B cell (primary cell): ENCODE measurements at regions not wholly inside any gene's neighbourhood (a gene's known extent, or its start where the extent isn't known, plus 50 kb on each side); places are given as distances from the start of the nearest gene placed in this dataset.

Experiments used
- ATAC-seq: fragments of 200-7000 bp; cut with Tn5 transposase; one replicate; pipeline ENCODE4 v1.10.0; 2021; ENCODE audit warnings: low read depth, mild to moderate bottlenecking, moderate number of reproducible peaks, moderate library complexity
- CTCF ChIA-PET: fragments of 350-600 bp; sonication (Branson Sonifier 250); formaldehyde crosslinking; loops from one replicate; lab custom pipeline; 2021; ENCODE audit warnings: antibody characterized with exemption, inconsistent platforms; lab: Charles Lee
- POLR2A ChIA-PET: fragments of 350-600 bp; sonication (Branson Sonifier 250); formaldehyde crosslinking; loops from one replicate; lab custom pipeline; 2021; ENCODE audit warnings: antibody characterized with exemption; lab: Charles Lee
- DNase-seq: peaks from one replicate; pipeline ENCODE4 v3.0.0; 2013
- H2AFZ ChIP-seq: 2 replicates; pipeline ENCODE4 v1.6.1; 2012; ENCODE audit warnings: mild to moderate bottlenecking, low read depth, low read length; ENCODE audit not compliant: insufficient read depth, poor library complexity, severe bottlenecking
- H3K27ac ChIP-seq, 2 donors: 1 replicate in 1 of 2; 2 replicates in 1 of 2; pipeline ENCODE4 v1.5.1; 2012 to 2013; ENCODE audit warnings: low read length in 2 of 2, mild to moderate bottlenecking in 2 of 2, moderate library complexity in 1 of 2
- H3K27me3 ChIP-seq, 4 experiments: fragments of 200-600 bp in 1 of 4; sonication (generic) in 1 of 4; replicated peaks in 1 of 4; 1 replicate in 2 of 4; 2 replicates in 2 of 4; pipeline versions ENCODE4 v1.6.1 to v1.7.0; 2013 to 2016; ENCODE audit warnings: low read length in 3 of 4, mild to moderate bottlenecking in 2 of 4, mixed read lengths in 1 of 4, moderate library complexity in 1 of 4; ENCODE audit not compliant: insufficient read depth in 4 of 4, control insufficient read depth in 3 of 4; ENCODE audit errors: control extremely low read depth in 1 of 4
- H3K36me3 ChIP-seq, 2 experiments: replicated peaks in 1 of 2; 1 replicate in 1 of 2; 2 replicates in 1 of 2; pipeline versions ENCODE4 v1.6.1 to v1.7.1; 2013; ENCODE audit warnings: low read length in 1 of 2; ENCODE audit not compliant: insufficient read depth in 2 of 2, control insufficient read depth in 1 of 2; ENCODE audit errors: control extremely low read depth in 1 of 2, extremely low read depth in 1 of 2
- H3K4me1 ChIP-seq, 2 donors: fragments of 200-600 bp in 1 of 2; sonication (generic) in 1 of 2; 1 replicate in 1 of 2; 2 replicates in 1 of 2; pipeline versions ENCODE4 v1.5.1 to v1.6.1; 2013 to 2017; ENCODE audit warnings: low read length in 2 of 2; ENCODE audit not compliant: control insufficient read depth in 2 of 2, insufficient read depth in 2 of 2
- H3K4me2 ChIP-seq: replicated peaks from 2 replicates; pipeline ENCODE3; 2012; ENCODE audit warnings: mild to moderate bottlenecking, low read depth, low read length; ENCODE audit not compliant: poor library complexity, severe bottlenecking
- H3K4me3 ChIP-seq, 5 experiments: fragments of 200-600 bp in 1 of 5; sonication (generic) in 1 of 5; 1 replicate in 3 of 5; 2 replicates in 2 of 5; pipeline versions ENCODE4 v1.5.1 to v1.7.0; 2011 to 2016; ENCODE audit warnings: low read length in 4 of 5, mild to moderate bottlenecking in 4 of 5, low read depth in 2 of 5, control low read depth in 1 of 5, moderate library complexity in 1 of 5; ENCODE audit not compliant: insufficient read depth in 1 of 5; ENCODE audit errors: control extremely low read depth in 1 of 5, extremely low read depth in 1 of 5
- H3K79me2 ChIP-seq: fragments of 200-600 bp; sonication (generic); one replicate; pipeline ENCODE4 v1.6.0; 2016; ENCODE audit warnings: low read length; ENCODE audit not compliant: control insufficient read depth, insufficient read depth
- H3K9ac ChIP-seq: fragments of 200-600 bp; sonication (generic); 2 replicates; pipeline ENCODE4 v1.6.1; 2017; ENCODE audit warnings: mild to moderate bottlenecking, low read length, moderate library complexity
- H3K9me3 ChIP-seq, 3 donors: one replicate each; pipeline versions ENCODE4 v1.6.1 to v1.7.1; 2013; ENCODE audit warnings: low read length in 2 of 3; ENCODE audit not compliant: control insufficient read depth in 2 of 3, insufficient read depth in 1 of 3; ENCODE audit errors: control extremely low read depth in 1 of 3
- H4K20me1 ChIP-seq: 2 replicates; pipeline ENCODE4 v1.6.0; 2012; ENCODE audit warnings: mild to moderate bottlenecking, low read length; ENCODE audit not compliant: insufficient read depth, control insufficient read depth, poor library complexity, severe bottlenecking
- H3K27ac Mint-ChIP-seq: one replicate; pipeline ENCODE4 v1.8.0; 2021; ENCODE audit warnings: mixed read lengths
- H3K27me3 Mint-ChIP-seq: one replicate; pipeline ENCODE4 v1.8.0; 2021; ENCODE audit warnings: mixed read lengths
- H3K4me1 Mint-ChIP-seq: one replicate; pipeline ENCODE4 v1.8.0; 2021; ENCODE audit warnings: mixed read lengths
- H3K4me3 Mint-ChIP-seq: one replicate; pipeline ENCODE4 v1.8.0; 2021; ENCODE audit warnings: mixed read lengths
- H3K9me3 Mint-ChIP-seq: one replicate; pipeline ENCODE4 v1.8.0; 2022; ENCODE audit warnings: mixed read lengths; ENCODE audit not compliant: insufficient read depth
- EZH2 ChIP-seq: IDR thresholded peaks from 2 replicates; pipeline ENCODE4 v1.6.1; 2012; ENCODE audit warnings: borderline replicate concordance, low read depth, mild to moderate bottlenecking, moderate library complexity, low read length; ENCODE audit not compliant: insufficient read depth, poor library complexity, severe bottlenecking
- WGBS: methylation state at CpG from one replicate; pipeline ENCODE4 v1.1.5; 2013; ENCODE audit warnings: missing lambda C conversion rate; ENCODE audit not compliant: insufficient coverage; 5-methylcytosine and 5-hydroxymethylcytosine counted together
- intact Hi-C: fragments of 100-400 bp; cut with micrococcal nuclease; formaldehyde crosslinking; loops from one replicate; pipeline ENCODE4 v1.10.0; 2022
- TF ChIP-seq, protein P1 (sequence below): fragments of 200-600 bp; IDR thresholded peaks from one replicate; pipeline ENCODE4 v1.8.0; 2022; ENCODE audit warnings: antibody characterized with exemption, mild to moderate bottlenecking

DNA sequence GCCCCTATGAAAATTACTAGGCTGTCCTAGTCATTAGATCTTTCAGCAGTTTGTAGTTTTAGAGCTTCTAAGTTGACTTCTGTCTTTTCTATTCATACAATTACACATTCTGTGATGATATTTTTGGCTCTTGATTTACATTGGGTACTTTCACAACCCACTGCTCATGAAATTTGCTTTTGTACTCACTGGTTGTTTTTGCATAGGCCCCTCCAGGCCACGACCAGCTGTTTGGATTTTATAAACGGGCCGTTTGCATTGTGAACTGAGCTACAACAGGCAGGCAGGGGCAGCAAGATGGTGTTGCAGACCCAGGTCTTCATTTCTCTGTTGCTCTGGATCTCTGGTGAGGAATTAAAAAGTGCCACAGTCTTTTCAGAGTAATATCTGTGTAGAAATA lies 193.8 kb downstream of the RPIA start:
- Histone ChIP-seq H3K27ac (peak overlapping the region; percentile 53 to 65), H3K9me3 (peaks cover 3 to 18% (median 5%) of the 10 kb centered on the region in 3 donors), H3K9ac (peak overlapping the region; percentile 47), H3K79me2 (no peaks in the 10 kb centered on the region), H3K36me3 (no peaks in the 10 kb centered on the region), H3K4me3 (peak overlapping the region in 4 of 5 experiments; percentile 28 to 54 (median 41)), H3K4me1 (peaks cover 27 to 46% of the 10 kb centered on the region in 2 donors), H4K20me1 (no peaks in the 10 kb centered on the region), H3K27me3 (no peaks in the 10 kb centered on the region), H3K4me2 (peak overlapping the region; percentile 58), H2AFZ (no peak overlapping the region)
- TF ChIP-seq, protein P1, sequence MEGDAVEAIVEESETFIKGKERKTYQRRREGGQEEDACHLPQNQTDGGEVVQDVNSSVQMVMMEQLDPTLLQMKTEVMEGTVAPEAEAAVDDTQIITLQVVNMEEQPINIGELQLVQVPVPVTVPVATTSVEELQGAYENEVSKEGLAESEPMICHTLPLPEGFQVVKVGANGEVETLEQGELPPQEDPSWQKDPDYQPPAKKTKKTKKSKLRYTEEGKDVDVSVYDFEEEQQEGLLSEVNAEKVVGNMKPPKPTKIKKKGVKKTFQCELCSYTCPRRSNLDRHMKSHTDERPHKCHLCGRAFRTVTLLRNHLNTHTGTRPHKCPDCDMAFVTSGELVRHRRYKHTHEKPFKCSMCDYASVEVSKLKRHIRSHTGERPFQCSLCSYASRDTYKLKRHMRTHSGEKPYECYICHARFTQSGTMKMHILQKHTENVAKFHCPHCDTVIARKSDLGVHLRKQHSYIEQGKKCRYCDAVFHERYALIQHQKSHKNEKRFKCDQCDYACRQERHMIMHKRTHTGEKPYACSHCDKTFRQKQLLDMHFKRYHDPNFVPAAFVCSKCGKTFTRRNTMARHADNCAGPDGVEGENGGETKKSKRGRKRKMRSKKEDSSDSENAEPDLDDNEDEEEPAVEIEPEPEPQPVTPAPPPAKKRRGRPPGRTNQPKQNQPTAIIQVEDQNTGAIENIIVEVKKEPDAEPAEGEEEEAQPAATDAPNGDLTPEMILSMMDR = no peak
- TF ChIP-seq EZH2 = no peak
- Mint-ChIP-seq H3K27me3 (no peaks in the 10 kb centered on the region), H3K4me1 (peaks cover 57% of the 10 kb centered on the region), H3K4me3 (peak overlapping the region; percentile 76), H3K27ac (peak overlapping the region; percentile 89), H3K9me3 (no peaks in the 10 kb centered on the region)
- ChIA-PET CTCF (interaction anchor here (0.7 to 5.0 kb wide), 6 partner anchors 11 to 54 kb away, joined by 4 to 37 read pairs (median 8); no protein-coding TSS in a partner anchor), POLR2A (interaction anchor here (1.0 to 1.9 kb wide), 3 partner anchors 12 to 54 kb away, joined by 3 to 22 read pairs (median 8); no protein-coding TSS in a partner anchor)
- 10% methylated on average over 3 of the region's 3 CpGs for WGBS
- ATAC-seq (peak; percentile 61), DNase-seq (peak; percentile 45)
- intact Hi-C loops = no loop called here

DNA sequence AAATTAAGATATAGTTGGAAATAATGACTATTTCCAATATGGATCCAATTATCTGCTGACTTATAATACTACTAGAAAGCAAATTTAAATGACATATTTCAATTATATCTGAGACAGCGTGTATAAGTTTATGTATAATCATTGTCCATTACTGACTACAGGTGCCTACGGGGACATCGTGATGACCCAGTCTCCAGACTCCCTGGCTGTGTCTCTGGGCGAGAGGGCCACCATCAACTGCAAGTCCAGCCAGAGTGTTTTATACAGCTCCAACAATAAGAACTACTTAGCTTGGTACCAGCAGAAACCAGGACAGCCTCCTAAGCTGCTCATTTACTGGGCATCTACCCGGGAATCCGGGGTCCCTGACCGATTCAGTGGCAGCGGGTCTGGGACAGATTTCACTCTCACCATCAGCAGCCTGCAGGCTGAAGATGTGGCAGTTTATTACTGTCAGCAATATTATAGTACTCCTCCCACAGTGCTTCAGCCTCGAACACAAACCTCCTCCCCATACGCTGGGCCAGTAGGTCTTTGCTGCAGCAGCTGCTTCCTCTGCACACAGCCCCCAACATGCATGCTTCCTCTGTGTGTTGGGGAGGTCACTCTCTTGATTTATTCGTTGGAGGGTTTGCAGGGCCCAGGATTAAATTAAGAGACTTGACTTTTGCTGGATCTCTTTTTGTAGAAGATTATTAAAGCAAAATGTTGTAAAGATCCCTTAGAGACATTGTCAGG lies 194.4 kb downstream of the RPIA start:
- H3K4me1 Mint-ChIP-seq = peaks cover 53% of the 10 kb centered on the region
- 4% methylated on average over 4 of the region's 11 CpGs for WGBS
- no peaks in the 10 kb centered on the region for H3K27me3 Mint-ChIP-seq
- Histone ChIP-seq H3K4me2 (peak overlapping the region; percentile 58), H2AFZ (no peak overlapping the region), H3K4me1 (peaks cover 27 to 41% of the 10 kb centered on the region in 2 donors), H3K9ac (peak overlapping the region; percentile 47), H3K9me3 (peaks cover 3 to 18% (median 5%) of the 10 kb centered on the region in 3 donors), H3K4me3 (peak overlapping the region in 4 of 5 experiments; percentile 28 to 54 (median 41)), H3K27ac (peak overlapping the region; percentile 53 to 65), H3K27me3 (no peaks in the 10 kb centered on the region), H3K79me2 (no peaks in the 10 kb centered on the region), H3K36me3 (no peaks in the 10 kb centered on the region), H4K20me1 (no peaks in the 10 kb centered on the region)
- DNase-seq (no peak), ATAC-seq (peak; percentile 59)
- intact Hi-C loops = loop anchor here (1.0 kb wide), 1 partner anchor 25 kb away; no protein-coding TSS in a partner anchor
- H3K27ac Mint-ChIP-seq = peak overlapping the region; percentile 86
- H3K9me3 Mint-ChIP-seq = no peaks in the 10 kb centered on the region
- ChIA-PET POLR2A (interaction anchor here (1.0 to 1.9 kb wide), 3 partner anchors 12 to 54 kb away, joined by 3 to 22 read pairs (median 8); no protein-coding TSS in a partner anchor), CTCF (interaction anchor here (0.7 to 5.0 kb wide), 6 partner anchors 12 to 55 kb away, joined by 4 to 37 read pairs (median 8); no protein-coding TSS in a partner anchor)
- H3K4me3 Mint-ChIP-seq = peak overlapping the region; percentile 76
- TF ChIP-seq, protein P1 = no peak
- TF ChIP-seq EZH2 = no peak
